ENCODE measurements at regions not wholly inside any gene's neighbourhood (a gene's known extent, or its start where the extent isn't known, plus 50 kb on each side); places are given as distances from the start of the nearest gene placed in this dataset.
"Not testable (repeated sequence)": the region's sequence is repeated elsewhere in the genome, so short reads cannot be mapped to it uniquely, and the experiment has no call there.

- CTCF ChIA-PET, result interaction anchor here (0.8 to 1.5 kb wide), 3 partner anchors 13 to 288 kb away, joined by 3 to 4 read pairs (median 3); no protein-coding TSS in a partner anchor
- H3K27ac Mint-ChIP-seq, result no peak overlapping the region
- no peaks in the 10 kb centered on the region for H3K9me3 Mint-ChIP-seq (ENCODE audit: low read depth)
- H3K4me1 Mint-ChIP-seq, result no peaks in the 10 kb centered on the region
- H3K36me3 Mint-ChIP-seq, result no peaks in the 10 kb centered on the region
- ATAC-seq (no peak), DNase-seq (no peak)
- peaks cover 5% of the 10 kb centered on the region for H3K27me3 Mint-ChIP-seq
- H3K4me3 Mint-ChIP-seq, result no peak overlapping the region
Measured at GRCh38 chr2:20949256-20949655, 94.6 kb downstream of the APOB start.

- Mint-ChIP-seq H3K27me3 (peaks cover 5% of the 10 kb centered on the region), H3K9me3 (ENCODE audit: low read depth) (no peaks in the 10 kb centered on the region), H3K4me3 (no peak overlapping the region), H3K27ac (no peak overlapping the region), H3K4me1 (no peaks in the 10 kb centered on the region), H3K36me3 (no peaks in the 10 kb centered on the region)
- DNase-seq (no peak), ATAC-seq (no peak)
- CTCF ChIA-PET, result no interaction called here
Measured at GRCh38 chr2:20946468-20946867, 97.4 kb downstream of the APOB start.

- H3K4me1 Mint-ChIP-seq; CTCF ChIA-PET; H3K27me3 Mint-ChIP-seq; H3K36me3 Mint-ChIP-seq; H3K9me3 Mint-ChIP-seq (ENCODE audit: low read depth); ATAC-seq; H3K27ac Mint-ChIP-seq; H3K4me3 Mint-ChIP-seq; DNase-seq: not testable (repeated sequence)
Measured at GRCh38 chr2:20943721-20944120, 100.2 kb downstream of the APOB start.

GRCh38 chr2:20942646-20943125, 101.2 kb downstream of the APOB start:
- no peak for ATAC-seq
- Mint-ChIP-seq H3K9me3 (ENCODE audit: low read depth) (no peaks in the 10 kb centered on the region), H3K4me1 (no peaks in the 10 kb centered on the region), H3K27me3 (peaks cover 2% of the 10 kb centered on the region), H3K27ac (no peak overlapping the region), H3K36me3 (no peaks in the 10 kb centered on the region), H3K4me3 (no peak overlapping the region)
- CTCF ChIA-PET, result no interaction called here
- DNase-seq, result no peak

GRCh38 chr2:20940856-20941255, 103.0 kb downstream of the APOB start:
- H3K4me1 Mint-ChIP-seq, result no peaks in the 10 kb centered on the region
- no peaks in the 10 kb centered on the region for H3K9me3 Mint-ChIP-seq (ENCODE audit: low read depth)
- no peak overlapping the region for H3K27ac Mint-ChIP-seq
- peaks cover 2% of the 10 kb centered on the region for H3K27me3 Mint-ChIP-seq
- CTCF ChIA-PET, result no interaction called here
- no peaks in the 10 kb centered on the region for H3K36me3 Mint-ChIP-seq
- no peak overlapping the region for H3K4me3 Mint-ChIP-seq
- no peak for ATAC-seq
- no peak for DNase-seq

- H3K4me3 Mint-ChIP-seq, result no peak overlapping the region
- DNase-seq (no peak), ATAC-seq (no peak)
- H3K27ac Mint-ChIP-seq, result no peak overlapping the region
- no peaks in the 10 kb centered on the region for H3K9me3 Mint-ChIP-seq (ENCODE audit: low read depth)
- CTCF ChIA-PET, result no interaction called here
- H3K27me3 Mint-ChIP-seq, result peaks cover 2% of the 10 kb centered on the region
- no peaks in the 10 kb centered on the region for H3K4me1 Mint-ChIP-seq
- H3K36me3 Mint-ChIP-seq, result no peaks in the 10 kb centered on the region
Measured at GRCh38 chr2:20939931-20940795, 103.7 kb downstream of the APOB start.

- Mint-ChIP-seq H3K9me3 (ENCODE audit: low read depth) (no peaks in the 10 kb centered on the region), H3K4me1 (no peaks in the 10 kb centered on the region), H3K27me3 (peaks cover 6% of the 10 kb centered on the region), H3K36me3 (no peaks in the 10 kb centered on the region), H3K27ac (no peak overlapping the region), H3K4me3 (no peak overlapping the region)
- ATAC-seq, result no peak
- CTCF ChIA-PET, result no interaction called here
- DNase-seq, result no peak
Measured at GRCh38 chr2:20937353-20937752, 106.5 kb downstream of the APOB start.

- no peak overlapping the region for H3K27ac Mint-ChIP-seq
- H3K9me3 Mint-ChIP-seq (ENCODE audit: low read depth), result no peaks in the 10 kb centered on the region
- no peak overlapping the region for H3K4me3 Mint-ChIP-seq
- peaks cover 8% of the 10 kb centered on the region for H3K27me3 Mint-ChIP-seq
- DNase-seq (no peak), ATAC-seq (no peak)
- H3K36me3 Mint-ChIP-seq, result no peaks in the 10 kb centered on the region
- CTCF ChIA-PET, result no interaction called here
- no peaks in the 10 kb centered on the region for H3K4me1 Mint-ChIP-seq
Measured at GRCh38 chr2:20935168-20935775, 108.6 kb downstream of the APOB start.

GRCh38 chr2:20934236-20934635, 109.6 kb downstream of the APOB start:
- peaks cover 8% of the 10 kb centered on the region for H3K27me3 Mint-ChIP-seq
- H3K4me3 Mint-ChIP-seq, result no peak overlapping the region
- no peaks in the 10 kb centered on the region for H3K9me3 Mint-ChIP-seq (ENCODE audit: low read depth)
- H3K4me1 Mint-ChIP-seq, result no peaks in the 10 kb centered on the region
- no peak for DNase-seq
- no peak overlapping the region for H3K27ac Mint-ChIP-seq
- no peaks in the 10 kb centered on the region for H3K36me3 Mint-ChIP-seq
- no peak for ATAC-seq
- CTCF ChIA-PET, result no interaction called here

GRCh38 chr2:20933714-20934113, 110.2 kb downstream of the APOB start:
- Mint-ChIP-seq H3K27ac (no peak overlapping the region), H3K9me3 (ENCODE audit: low read depth) (peaks cover 3% of the 10 kb centered on the region), H3K4me1 (no peaks in the 10 kb centered on the region), H3K27me3 (peaks cover 8% of the 10 kb centered on the region), H3K36me3 (no peaks in the 10 kb centered on the region), H3K4me3 (no peak overlapping the region)
- ATAC-seq, result no peak
- CTCF ChIA-PET, result no interaction called here
- DNase-seq, result no peak

GRCh38 chr2:20931346-20931745, 108.4 kb upstream of the LDAH start:
- H3K36me3 Mint-ChIP-seq, result no peaks in the 10 kb centered on the region
- H3K27me3 Mint-ChIP-seq, result peaks cover 6% of the 10 kb centered on the region
- peaks cover 6% of the 10 kb centered on the region for H3K9me3 Mint-ChIP-seq (ENCODE audit: low read depth)
- CTCF ChIA-PET, result no interaction called here
- ATAC-seq (no peak), DNase-seq (no peak)
- no peak overlapping the region for H3K27ac Mint-ChIP-seq
- H3K4me1 Mint-ChIP-seq, result no peaks in the 10 kb centered on the region
- no peak overlapping the region for H3K4me3 Mint-ChIP-seq

- Mint-ChIP-seq H3K4me1 (no peaks in the 10 kb centered on the region), H3K4me3 (no peak overlapping the region), H3K36me3 (no peaks in the 10 kb centered on the region), H3K27ac (no peak overlapping the region), H3K27me3 (peaks cover 6% of the 10 kb centered on the region), H3K9me3 (ENCODE audit: low read depth) (peaks cover 6% of the 10 kb centered on the region)
- DNase-seq (no peak), ATAC-seq (no peak)
- CTCF ChIA-PET, result no interaction called here
Measured at GRCh38 chr2:20930928-20931327, 108.0 kb upstream of the LDAH start.

GRCh38 chr2:20929721-20930120, 106.8 kb upstream of the LDAH start:
- no peak overlapping the region for H3K27ac Mint-ChIP-seq
- CTCF ChIA-PET, result no interaction called here
- ATAC-seq (no peak), DNase-seq (no peak)
- H3K27me3 Mint-ChIP-seq, result peaks cover 6% of the 10 kb centered on the region
- no peaks in the 10 kb centered on the region for H3K36me3 Mint-ChIP-seq
- peaks cover 6% of the 10 kb centered on the region for H3K9me3 Mint-ChIP-seq (ENCODE audit: low read depth)
- H3K4me3 Mint-ChIP-seq, result no peak overlapping the region
- no peaks in the 10 kb centered on the region for H3K4me1 Mint-ChIP-seq

GRCh38 chr2:20928617-20929016, 105.7 kb upstream of the LDAH start:
- DNase-seq (no peak), ATAC-seq (no peak)
- no peaks in the 10 kb centered on the region for H3K4me1 Mint-ChIP-seq
- H3K4me3 Mint-ChIP-seq, result no peak overlapping the region
- H3K9me3 Mint-ChIP-seq (ENCODE audit: low read depth), result peaks cover 6% of the 10 kb centered on the region
- no peak overlapping the region for H3K27ac Mint-ChIP-seq
- CTCF ChIA-PET, result no interaction called here
- no peaks in the 10 kb centered on the region for H3K36me3 Mint-ChIP-seq
- H3K27me3 Mint-ChIP-seq, result peaks cover 6% of the 10 kb centered on the region

Measured in activated CD8-positive, alpha-beta memory T cell treated with anti-CD3 and anti-CD28 coated beads, Interleukin-2, amount 10 ng/mL, durations not matched to agents 7 days and 5 days (primary cell).